ENCODE measurements at regions not wholly inside any gene's neighbourhood (a gene's known extent, or its start where the extent isn't known, plus 50 kb on each side); places are given as distances from the start of the nearest gene placed in this dataset.
"Not testable (repeated sequence)": the region's sequence is repeated elsewhere in the genome, so short reads cannot be mapped to it uniquely, and the experiment has no call there.

DNA sequence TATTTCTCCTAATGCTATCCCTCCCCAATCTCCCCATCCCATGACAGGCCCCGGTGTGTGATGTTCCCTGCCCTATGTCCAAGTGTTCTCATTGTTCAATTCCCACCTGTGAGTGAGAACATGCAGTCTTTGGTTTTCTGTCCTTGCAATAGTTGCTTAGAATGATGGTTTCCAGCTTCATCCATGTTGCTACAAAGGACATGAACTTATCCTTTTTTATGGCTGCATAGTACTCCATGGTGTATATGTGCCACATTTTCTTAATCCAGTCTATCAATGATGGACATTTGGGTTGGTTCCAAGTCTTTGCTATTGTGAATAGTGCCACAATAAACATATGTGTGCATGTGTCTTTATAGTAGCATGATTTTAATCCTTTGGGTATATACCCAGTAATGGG is 51.3 kb upstream of the RIOK2 start:
- not testable (repeated sequence) for TF ChIP-seq MXI1 (conservative IDR thresholded peaks at IDR 0.05; ENCODE audit: poor library complexity, severe bottlenecking); POLR2AphosphoS5 (IDR thresholded peaks at IDR 0.05); TAF1 (IDR thresholded peaks at IDR 0.05; ENCODE audit: low read depth); RAD21 (conservative IDR thresholded peaks at IDR 0.05); EP300 (conservative IDR thresholded peaks at IDR 0.05; ENCODE audit: poor library complexity, severe bottlenecking)
- TF ChIP-seq, protein P1, sequence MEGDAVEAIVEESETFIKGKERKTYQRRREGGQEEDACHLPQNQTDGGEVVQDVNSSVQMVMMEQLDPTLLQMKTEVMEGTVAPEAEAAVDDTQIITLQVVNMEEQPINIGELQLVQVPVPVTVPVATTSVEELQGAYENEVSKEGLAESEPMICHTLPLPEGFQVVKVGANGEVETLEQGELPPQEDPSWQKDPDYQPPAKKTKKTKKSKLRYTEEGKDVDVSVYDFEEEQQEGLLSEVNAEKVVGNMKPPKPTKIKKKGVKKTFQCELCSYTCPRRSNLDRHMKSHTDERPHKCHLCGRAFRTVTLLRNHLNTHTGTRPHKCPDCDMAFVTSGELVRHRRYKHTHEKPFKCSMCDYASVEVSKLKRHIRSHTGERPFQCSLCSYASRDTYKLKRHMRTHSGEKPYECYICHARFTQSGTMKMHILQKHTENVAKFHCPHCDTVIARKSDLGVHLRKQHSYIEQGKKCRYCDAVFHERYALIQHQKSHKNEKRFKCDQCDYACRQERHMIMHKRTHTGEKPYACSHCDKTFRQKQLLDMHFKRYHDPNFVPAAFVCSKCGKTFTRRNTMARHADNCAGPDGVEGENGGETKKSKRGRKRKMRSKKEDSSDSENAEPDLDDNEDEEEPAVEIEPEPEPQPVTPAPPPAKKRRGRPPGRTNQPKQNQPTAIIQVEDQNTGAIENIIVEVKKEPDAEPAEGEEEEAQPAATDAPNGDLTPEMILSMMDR (IDR thresholded peaks at IDR 0.05; ENCODE audit: poor library complexity, severe bottlenecking): not testable (repeated sequence)
- TF ChIP-seq, protein P2, sequence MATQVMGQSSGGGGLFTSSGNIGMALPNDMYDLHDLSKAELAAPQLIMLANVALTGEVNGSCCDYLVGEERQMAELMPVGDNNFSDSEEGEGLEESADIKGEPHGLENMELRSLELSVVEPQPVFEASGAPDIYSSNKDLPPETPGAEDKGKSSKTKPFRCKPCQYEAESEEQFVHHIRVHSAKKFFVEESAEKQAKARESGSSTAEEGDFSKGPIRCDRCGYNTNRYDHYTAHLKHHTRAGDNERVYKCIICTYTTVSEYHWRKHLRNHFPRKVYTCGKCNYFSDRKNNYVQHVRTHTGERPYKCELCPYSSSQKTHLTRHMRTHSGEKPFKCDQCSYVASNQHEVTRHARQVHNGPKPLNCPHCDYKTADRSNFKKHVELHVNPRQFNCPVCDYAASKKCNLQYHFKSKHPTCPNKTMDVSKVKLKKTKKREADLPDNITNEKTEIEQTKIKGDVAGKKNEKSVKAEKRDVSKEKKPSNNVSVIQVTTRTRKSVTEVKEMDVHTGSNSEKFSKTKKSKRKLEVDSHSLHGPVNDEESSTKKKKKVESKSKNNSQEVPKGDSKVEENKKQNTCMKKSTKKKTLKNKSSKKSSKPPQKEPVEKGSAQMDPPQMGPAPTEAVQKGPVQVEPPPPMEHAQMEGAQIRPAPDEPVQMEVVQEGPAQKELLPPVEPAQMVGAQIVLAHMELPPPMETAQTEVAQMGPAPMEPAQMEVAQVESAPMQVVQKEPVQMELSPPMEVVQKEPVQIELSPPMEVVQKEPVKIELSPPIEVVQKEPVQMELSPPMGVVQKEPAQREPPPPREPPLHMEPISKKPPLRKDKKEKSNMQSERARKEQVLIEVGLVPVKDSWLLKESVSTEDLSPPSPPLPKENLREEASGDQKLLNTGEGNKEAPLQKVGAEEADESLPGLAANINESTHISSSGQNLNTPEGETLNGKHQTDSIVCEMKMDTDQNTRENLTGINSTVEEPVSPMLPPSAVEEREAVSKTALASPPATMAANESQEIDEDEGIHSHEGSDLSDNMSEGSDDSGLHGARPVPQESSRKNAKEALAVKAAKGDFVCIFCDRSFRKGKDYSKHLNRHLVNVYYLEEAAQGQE (IDR thresholded peaks at IDR 0.05; ENCODE audit: borderline replicate concordance): not testable (repeated sequence)
